ENCODE measurements at regions not wholly inside any gene's neighbourhood (a gene's known extent, or its start where the extent isn't known, plus 50 kb on each side); places are given as distances from the start of the nearest gene placed in this dataset.

- Histone ChIP-seq H3K4me3 (ENCODE audit: low read length) (no peak overlapping the region), H3K27me3 (ENCODE audit: insufficient read depth, low read length) (peaks cover 68% of the 10 kb centered on the region), H3K9me3 (ENCODE audit: low read depth, low read length) (no peaks in the 10 kb centered on the region)
These were observed 73.8 kb upstream of the CPLX2 start for GRCh38 chr5:175797521-175798038.

DNA sequence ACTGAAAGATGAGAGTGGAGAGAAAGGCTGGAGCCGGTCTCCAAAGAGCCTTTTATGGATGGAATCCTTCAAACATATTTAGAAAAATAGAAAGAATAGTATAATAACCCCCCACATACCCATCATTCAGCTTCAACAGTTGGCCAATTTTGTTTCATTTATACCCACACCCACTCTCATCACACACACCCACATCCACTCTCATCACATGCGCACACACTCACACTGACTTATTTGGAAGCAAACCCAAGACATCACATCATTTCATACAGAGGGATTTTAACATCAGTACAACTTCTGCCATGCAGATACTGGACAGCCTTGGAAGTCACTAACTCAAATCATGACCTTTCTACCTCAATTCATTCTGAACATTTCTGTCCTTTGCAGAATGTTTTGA lies 72.8 kb upstream of the CPLX2 start:
- no peak overlapping the region for H3K4me3 ChIP-seq (ENCODE audit: low read length)
- no peaks in the 10 kb centered on the region for H3K9me3 ChIP-seq (ENCODE audit: low read depth, low read length)
- peaks cover 10% of the 10 kb centered on the region for H3K4me1 ChIP-seq (ENCODE audit: insufficient read depth, low read length)
- H3K27me3 ChIP-seq (ENCODE audit: insufficient read depth, low read length): peaks cover 62% of the 10 kb centered on the region

More at GRCh38 chr5:175797521-175798038, 73.8 kb upstream of the CPLX2 start:
- H3K4me1 ChIP-seq (ENCODE audit: insufficient read depth, low read length): peaks cover 10% of the 10 kb centered on the region

DNA sequence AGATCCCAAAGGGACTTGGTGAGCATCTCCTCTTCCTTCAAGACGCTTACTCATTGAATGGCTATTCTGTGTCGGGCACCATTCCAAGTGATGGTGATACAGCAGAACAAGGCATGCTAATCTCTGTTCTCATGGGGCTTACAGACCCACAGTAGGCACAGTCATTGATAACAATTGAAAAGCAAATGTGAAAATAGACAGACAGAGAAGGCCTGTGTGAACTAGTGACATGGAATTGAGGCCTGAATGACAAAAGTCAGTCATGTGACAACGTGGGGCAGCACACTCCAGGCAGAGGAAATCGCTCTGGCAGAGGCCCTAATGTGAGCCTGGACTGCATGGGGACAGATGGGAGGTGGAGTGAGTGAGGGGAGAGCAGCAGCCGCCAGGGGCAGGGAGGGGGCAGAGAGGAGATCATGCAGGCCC lies 70.7 kb upstream of the CPLX2 start:
- H3K27me3 ChIP-seq (ENCODE audit: insufficient read depth, low read length): peaks cover 46% of the 10 kb centered on the region
- no peak overlapping the region for H3K4me3 ChIP-seq (ENCODE audit: low read length)
- H3K4me1 ChIP-seq (ENCODE audit: insufficient read depth, low read length): peaks cover 10% of the 10 kb centered on the region
- H3K9me3 ChIP-seq (ENCODE audit: low read depth, low read length): no peaks in the 10 kb centered on the region

GRCh38 chr5:175802361-175802760 lies 69.0 kb upstream of the CPLX2 start:
- Histone ChIP-seq H3K4me1 (ENCODE audit: insufficient read depth, low read length) (peaks cover 5% of the 10 kb centered on the region), H3K4me3 (ENCODE audit: low read length) (no peak overlapping the region), H3K27me3 (ENCODE audit: insufficient read depth, low read length) (peaks cover 29% of the 10 kb centered on the region), H3K9me3 (ENCODE audit: low read depth, low read length) (no peaks in the 10 kb centered on the region)

DNA sequence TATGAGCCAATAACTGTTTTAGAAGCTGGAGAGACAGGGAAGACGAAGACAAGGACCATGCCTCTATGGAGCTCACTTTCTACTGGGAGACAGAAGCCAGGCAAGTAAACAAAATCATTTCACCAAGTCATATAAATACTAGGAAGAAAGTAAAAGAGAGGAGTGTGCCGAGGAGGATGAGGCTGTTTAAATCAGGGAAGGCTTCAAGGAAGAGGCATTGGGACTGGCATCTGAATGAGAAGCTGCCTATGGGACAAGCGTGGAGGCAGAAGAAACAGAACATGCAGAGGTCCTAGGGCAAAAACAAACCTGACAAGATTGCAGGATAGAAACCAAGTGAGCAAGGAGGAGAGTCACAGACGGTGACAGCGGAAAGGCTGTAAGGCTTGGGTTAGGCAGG lies 68.1 kb upstream of the CPLX2 start:
- peaks cover 20% of the 10 kb centered on the region for H3K27me3 ChIP-seq (ENCODE audit: insufficient read depth, low read length)
- no peak overlapping the region for H3K4me3 ChIP-seq (ENCODE audit: low read length)
- H3K9me3 ChIP-seq (ENCODE audit: low read depth, low read length): no peaks in the 10 kb centered on the region
- no peaks in the 10 kb centered on the region for H3K4me1 ChIP-seq (ENCODE audit: insufficient read depth, low read length)

DNA sequence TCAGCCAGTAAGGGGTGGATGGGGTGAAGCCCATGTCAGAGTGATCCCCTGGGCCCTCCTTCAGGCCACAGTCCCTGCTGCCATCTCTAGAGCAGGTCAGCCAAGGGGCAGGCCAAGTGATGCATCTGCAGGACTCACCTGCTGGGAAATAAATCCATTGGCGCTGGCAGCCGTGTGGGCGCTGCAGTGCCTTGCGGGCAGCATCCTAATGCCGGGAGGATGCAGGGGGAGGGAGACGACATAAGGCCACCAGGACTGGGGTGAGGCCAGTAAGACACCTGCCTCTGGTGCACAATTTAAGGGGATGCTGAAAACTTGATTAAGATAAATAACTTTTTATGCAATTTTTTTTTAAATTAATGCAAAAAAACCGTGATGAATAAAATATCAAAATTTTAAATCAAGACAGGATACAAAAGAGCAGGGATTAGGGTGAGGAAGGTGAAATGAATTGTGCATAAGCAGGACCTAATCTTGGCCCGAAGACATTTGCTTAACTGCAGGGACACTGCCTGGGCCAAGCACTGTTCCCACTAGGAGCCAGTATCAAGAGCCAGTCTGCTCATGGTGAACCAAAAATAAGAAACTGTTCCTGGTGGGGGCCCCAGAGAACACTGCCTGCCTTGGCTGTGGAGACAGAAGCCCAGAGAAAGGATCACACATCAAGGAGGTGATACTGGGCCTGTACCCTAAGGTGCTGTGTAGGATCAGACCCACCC lies 67.5 kb upstream of the CPLX2 start:
- peaks cover 14% of the 10 kb centered on the region for H3K27me3 ChIP-seq (ENCODE audit: insufficient read depth, low read length)
- H3K4me1 ChIP-seq (ENCODE audit: insufficient read depth, low read length): no peaks in the 10 kb centered on the region
- no peak overlapping the region for H3K4me3 ChIP-seq (ENCODE audit: low read length)
- no peaks in the 10 kb centered on the region for H3K9me3 ChIP-seq (ENCODE audit: low read depth, low read length)

- Histone ChIP-seq H3K27me3 (ENCODE audit: insufficient read depth, low read length) (peaks cover 1% of the 10 kb centered on the region), H3K4me1 (ENCODE audit: insufficient read depth, low read length) (no peaks in the 10 kb centered on the region), H3K4me3 (ENCODE audit: low read length) (no peak overlapping the region), H3K9me3 (ENCODE audit: low read depth, low read length) (no peaks in the 10 kb centered on the region)
These were observed 65.9 kb upstream of the CPLX2 start for GRCh38 chr5:175805256-175806011.

GRCh38 chr5:175808711-175809110 lies 62.7 kb upstream of the CPLX2 start:
- Histone ChIP-seq H3K4me1 (ENCODE audit: insufficient read depth, low read length) (no peaks in the 10 kb centered on the region), H3K27me3 (ENCODE audit: insufficient read depth, low read length) (no peaks in the 10 kb centered on the region), H3K4me3 (ENCODE audit: low read length) (no peak overlapping the region), H3K9me3 (ENCODE audit: low read depth, low read length) (no peaks in the 10 kb centered on the region)

GRCh38 chr5:175809531-175810121 lies 61.8 kb upstream of the CPLX2 start:
- H3K27me3 ChIP-seq (ENCODE audit: insufficient read depth, low read length): no peaks in the 10 kb centered on the region
- no peak overlapping the region for H3K4me3 ChIP-seq (ENCODE audit: low read length)
- no peaks in the 10 kb centered on the region for H3K4me1 ChIP-seq (ENCODE audit: insufficient read depth, low read length)
- no peaks in the 10 kb centered on the region for H3K9me3 ChIP-seq (ENCODE audit: low read depth, low read length)

DNA sequence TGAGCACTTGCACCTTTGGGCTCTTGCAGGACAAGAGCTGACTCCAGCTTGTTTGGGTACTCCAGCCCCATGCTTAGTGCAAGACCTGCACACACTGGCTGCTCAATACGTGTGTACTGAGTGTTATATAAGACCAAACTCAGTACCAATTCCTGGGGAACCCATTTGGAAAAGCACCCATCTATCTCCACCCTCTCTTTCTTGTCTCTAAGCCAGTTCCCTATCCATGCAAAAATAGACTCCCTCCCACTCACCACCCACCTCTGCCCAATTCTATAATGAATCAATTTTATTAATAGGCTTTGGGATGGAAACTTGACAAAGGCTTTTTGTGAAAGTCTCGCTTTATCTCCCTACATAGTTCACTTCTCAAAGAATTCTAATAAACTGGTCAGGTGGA lies 60.9 kb upstream of the CPLX2 start:
- Histone ChIP-seq H3K4me3 (ENCODE audit: low read length) (no peak overlapping the region), H3K9me3 (ENCODE audit: low read depth, low read length) (no peaks in the 10 kb centered on the region), H3K4me1 (ENCODE audit: insufficient read depth, low read length) (no peaks in the 10 kb centered on the region), H3K27me3 (ENCODE audit: insufficient read depth, low read length) (no peaks in the 10 kb centered on the region)

DNA sequence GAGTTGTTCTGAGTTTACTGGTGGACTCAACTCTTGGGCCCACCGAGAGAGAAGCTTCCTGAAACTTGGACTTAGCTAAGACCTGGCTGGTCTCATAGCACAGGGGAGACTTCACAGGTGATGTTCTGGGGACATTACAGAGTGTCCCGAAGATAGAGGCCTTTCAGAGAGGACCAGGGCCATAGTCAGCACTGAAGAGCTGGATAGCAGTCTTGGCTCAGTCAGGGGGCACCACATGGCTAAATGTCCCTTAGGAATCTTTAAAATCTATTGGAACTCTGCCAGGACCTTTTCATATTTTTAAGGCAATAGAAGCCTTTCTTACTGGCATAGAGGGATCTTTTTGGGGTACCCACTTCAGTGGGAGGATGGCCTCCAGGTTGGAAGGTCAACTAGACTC lies 59.8 kb upstream of the CPLX2 start:
- Histone ChIP-seq H3K9me3 (ENCODE audit: low read depth, low read length) (no peaks in the 10 kb centered on the region), H3K27me3 (ENCODE audit: insufficient read depth, low read length) (no peaks in the 10 kb centered on the region), H3K4me1 (ENCODE audit: insufficient read depth, low read length) (no peaks in the 10 kb centered on the region), H3K4me3 (ENCODE audit: low read length) (no peak overlapping the region)

GRCh38 chr5:175813943-175814630 lies 57.3 kb upstream of the CPLX2 start:
- Histone ChIP-seq H3K9me3 (ENCODE audit: low read depth, low read length) (no peaks in the 10 kb centered on the region), H3K27me3 (ENCODE audit: insufficient read depth, low read length) (no peaks in the 10 kb centered on the region), H3K4me1 (ENCODE audit: insufficient read depth, low read length) (no peaks in the 10 kb centered on the region), H3K4me3 (ENCODE audit: low read length) (no peak overlapping the region)

- Histone ChIP-seq H3K4me1 (ENCODE audit: insufficient read depth, low read length) (no peaks in the 10 kb centered on the region), H3K9me3 (ENCODE audit: low read depth, low read length) (no peaks in the 10 kb centered on the region), H3K27me3 (ENCODE audit: insufficient read depth, low read length) (no peaks in the 10 kb centered on the region), H3K4me3 (ENCODE audit: low read length) (no peak overlapping the region)
These were observed 56.7 kb upstream of the CPLX2 start for GRCh38 chr5:175814691-175815090.

DNA sequence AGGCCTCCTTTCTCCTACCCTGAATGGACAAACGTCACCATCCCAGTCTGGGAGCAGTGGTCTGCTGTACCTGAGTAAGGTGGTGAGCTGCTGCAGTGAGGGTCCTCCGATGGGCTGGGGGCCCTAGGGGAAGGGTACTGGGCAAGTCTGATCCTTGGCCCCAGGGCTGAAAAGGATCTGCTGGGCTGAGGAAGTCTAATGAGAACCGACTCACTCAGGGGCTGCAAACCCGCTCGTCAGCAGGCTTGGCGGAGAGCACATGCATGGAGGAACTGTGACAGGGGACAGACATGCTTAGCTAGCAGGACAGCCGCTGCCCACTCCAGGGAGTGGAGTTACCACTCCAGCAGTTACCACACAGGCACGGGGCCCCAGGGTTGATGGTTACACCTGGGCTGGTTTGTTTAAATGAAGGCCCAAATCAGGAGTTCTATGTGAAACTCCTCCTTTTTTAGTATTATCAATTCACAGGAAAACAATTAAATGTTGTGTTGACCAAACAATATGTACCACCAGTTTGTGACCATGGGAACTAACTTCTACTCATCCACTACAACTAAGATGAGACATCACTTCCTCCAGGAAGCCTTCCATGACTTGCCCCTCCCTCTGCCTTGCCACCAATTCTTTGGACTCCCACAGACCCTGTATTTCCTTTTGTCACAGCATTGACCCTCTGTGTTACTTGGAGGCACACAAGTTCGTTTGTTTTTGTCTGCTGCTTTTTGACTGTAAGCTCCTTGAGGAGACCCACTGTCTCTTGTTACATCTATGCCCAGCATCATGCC lies 56.1 kb upstream of the CPLX2 start:
- Histone ChIP-seq H3K27me3 (ENCODE audit: insufficient read depth, low read length) (no peaks in the 10 kb centered on the region), H3K4me3 (ENCODE audit: low read length) (no peak overlapping the region), H3K4me1 (ENCODE audit: insufficient read depth, low read length) (no peaks in the 10 kb centered on the region), H3K9me3 (ENCODE audit: low read depth, low read length) (no peaks in the 10 kb centered on the region)
